ENCODE measurements at regions not wholly inside any gene's neighbourhood (a gene's known extent, or its start where the extent isn't known, plus 50 kb on each side); places are given as distances from the start of the nearest gene placed in this dataset.

- ATAC-seq (no peak), DNase-seq (no peak)
- no peaks in the 10 kb centered on the region for H3K9me3 Mint-ChIP-seq
- CTCF ChIA-PET = interaction anchor here (1.0 to 2.1 kb wide), 3 partner anchors 17 to 395 kb away, joined by 3 to 6 read pairs (median 4); no protein-coding TSS in a partner anchor
- intact Hi-C loops (cut with micrococcal nuclease) = no loop called here
- TF ChIP-seq CTCF (IDR thresholded peaks at IDR 0.05) = no peak
- no peak overlapping the region for H3K4me3 Mint-ChIP-seq
- H3K36me3 Mint-ChIP-seq (ENCODE audit: low read depth) = no peaks in the 10 kb centered on the region
- no peak overlapping the region for H3K27ac Mint-ChIP-seq
- POLR2A ChIA-PET = no interaction called here
- peaks cover 10% of the 10 kb centered on the region for H3K4me1 Mint-ChIP-seq (ENCODE audit: low read depth)
- peaks cover 20% of the 10 kb centered on the region for H3K27me3 Mint-ChIP-seq
Observed at GRCh38 chr5:34503379-34504253, 152.5 kb upstream of the RAI14 start.

- ChIA-PET CTCF (interaction anchor here (1.0 kb wide), 1 partner anchor 18 kb away, joined by 3 read pairs; no protein-coding TSS in a partner anchor), POLR2A (no interaction called here)
- TF ChIP-seq CTCF (IDR thresholded peaks at IDR 0.05) = no peak
- no peak for ATAC-seq
- no peaks in the 10 kb centered on the region for H3K4me1 Mint-ChIP-seq (ENCODE audit: low read depth)
- no peaks in the 10 kb centered on the region for H3K36me3 Mint-ChIP-seq (ENCODE audit: low read depth)
- no peaks in the 10 kb centered on the region for H3K9me3 Mint-ChIP-seq
- peaks cover 25% of the 10 kb centered on the region for H3K27me3 Mint-ChIP-seq
- H3K4me3 Mint-ChIP-seq = no peak overlapping the region
- no peak overlapping the region for H3K27ac Mint-ChIP-seq
- no peak for DNase-seq
- intact Hi-C loops (cut with micrococcal nuclease) = no loop called here
Observed at GRCh38 chr5:34504967-34505366, 151.2 kb upstream of the RAI14 start.

GRCh38 chr5:34505731-34506130, 150.4 kb upstream of the RAI14 start:
- DNase-seq (no peak), ATAC-seq (no peak)
- ChIA-PET POLR2A (no interaction called here), CTCF (interaction anchor here (1.0 kb wide), 2 partner anchors 9 to 18 kb away, joined by 3 read pairs; no protein-coding TSS in a partner anchor)
- H3K27me3 Mint-ChIP-seq = peaks cover 25% of the 10 kb centered on the region
- H3K4me1 Mint-ChIP-seq (ENCODE audit: low read depth) = no peaks in the 10 kb centered on the region
- no peak overlapping the region for H3K4me3 Mint-ChIP-seq
- intact Hi-C loops (cut with micrococcal nuclease) = no loop called here
- no peak for TF ChIP-seq CTCF (IDR thresholded peaks at IDR 0.05)
- no peaks in the 10 kb centered on the region for H3K9me3 Mint-ChIP-seq
- no peak overlapping the region for H3K27ac Mint-ChIP-seq
- H3K36me3 Mint-ChIP-seq (ENCODE audit: low read depth) = no peaks in the 10 kb centered on the region

GRCh38 chr5:34507933-34508332, 148.2 kb upstream of the RAI14 start:
- peaks cover 24% of the 10 kb centered on the region for H3K27me3 Mint-ChIP-seq
- H3K36me3 Mint-ChIP-seq (ENCODE audit: low read depth) = no peaks in the 10 kb centered on the region
- H3K9me3 Mint-ChIP-seq = no peaks in the 10 kb centered on the region
- H3K4me1 Mint-ChIP-seq (ENCODE audit: low read depth) = no peaks in the 10 kb centered on the region
- intact Hi-C loops (cut with micrococcal nuclease) = no loop called here
- CTCF ChIA-PET = interaction anchor here (1.1 to 1.8 kb wide), 2 partner anchors 16 to 22 kb away, joined by 6 to 8 read pairs; no protein-coding TSS in a partner anchor
- H3K27ac Mint-ChIP-seq = no peak overlapping the region
- POLR2A ChIA-PET = no interaction called here
- TF ChIP-seq CTCF (IDR thresholded peaks at IDR 0.05) = no peak
- no peak for DNase-seq
- no peak for ATAC-seq
- H3K4me3 Mint-ChIP-seq = no peak overlapping the region

- peaks cover 24% of the 10 kb centered on the region for H3K27me3 Mint-ChIP-seq
- TF ChIP-seq CTCF (IDR thresholded peaks at IDR 0.05) = no peak
- ATAC-seq (no peak), DNase-seq (no peak)
- H3K36me3 Mint-ChIP-seq (ENCODE audit: low read depth) = no peaks in the 10 kb centered on the region
- intact Hi-C loops (cut with micrococcal nuclease) = no loop called here
- CTCF ChIA-PET = interaction anchor here (1.8 kb wide), 1 partner anchor 23 kb away, joined by 6 read pairs; no protein-coding TSS in a partner anchor
- H3K4me3 Mint-ChIP-seq = no peak overlapping the region
- no peaks in the 10 kb centered on the region for H3K4me1 Mint-ChIP-seq (ENCODE audit: low read depth)
- H3K9me3 Mint-ChIP-seq = no peaks in the 10 kb centered on the region
- no peak overlapping the region for H3K27ac Mint-ChIP-seq
- POLR2A ChIA-PET = no interaction called here
Observed at GRCh38 chr5:34509392-34509791, 146.7 kb upstream of the RAI14 start.

Data from activated CD8-positive, alpha-beta T cell treated with anti-CD3 and anti-CD28 coated beads for 36 hours (primary cell).